IPS-18a (cell line): ENCODE measurements at regions not wholly inside any gene's neighbourhood (a gene's known extent, or its start where the extent isn't known, plus 50 kb on each side); places are given as distances from the start of the nearest gene placed in this dataset.
"Not testable (repeated sequence)": the region's sequence is repeated elsewhere in the genome, so short reads cannot be mapped to it uniquely, and the experiment has no call there.

ENCODE experiments used
- H3K27ac ChIP-seq: one replicate; pipeline ENCODE4 v1.5.1; 2013; ENCODE audit warnings: low read length
- H3K27me3 ChIP-seq: one replicate; pipeline ENCODE4 v1.6.1; 2013; ENCODE audit warnings: mild to moderate bottlenecking, low read length; ENCODE audit not compliant: control insufficient read depth, insufficient read depth
- H3K36me3 ChIP-seq: one replicate; pipeline ENCODE4 v1.6.1; 2013; ENCODE audit warnings: low read depth, low read length; ENCODE audit not compliant: control insufficient read depth
- H3K4me1 ChIP-seq: one replicate; pipeline ENCODE4 v1.6.1; 2013; ENCODE audit warnings: low read depth, low read length; ENCODE audit not compliant: control insufficient read depth
- H3K4me3 ChIP-seq: one replicate; pipeline ENCODE4 v1.5.1; 2013; ENCODE audit warnings: low read length
- H3K9ac ChIP-seq: one replicate; pipeline ENCODE4 v1.6.1; 2013; ENCODE audit warnings: mild to moderate bottlenecking, low read length, moderate library complexity
- H3K9me3 ChIP-seq: one replicate; pipeline ENCODE4 v1.6.1; 2013; ENCODE audit warnings: low read depth, low read length; ENCODE audit not compliant: control insufficient read depth

GRCh38 chr12:75701859-75702258, 190.4 kb upstream of the KRR1 start:
- H3K9me3 ChIP-seq: no peaks in the 10 kb centered on the region
- no peak overlapping the region for H3K4me3 ChIP-seq
- H3K36me3 ChIP-seq: no peaks in the 10 kb centered on the region
- no peaks in the 10 kb centered on the region for H3K27me3 ChIP-seq
- H3K4me1 ChIP-seq: peaks cover 39% of the 10 kb centered on the region
- H3K9ac ChIP-seq: no peak overlapping the region
- H3K27ac ChIP-seq: no peak overlapping the region

GRCh38 chr12:75699728-75700496, 188.5 kb upstream of the KRR1 start:
- no peaks in the 10 kb centered on the region for H3K9me3 ChIP-seq
- no peak overlapping the region for H3K4me3 ChIP-seq
- H3K9ac ChIP-seq: no peak overlapping the region
- no peaks in the 10 kb centered on the region for H3K36me3 ChIP-seq
- H3K27ac ChIP-seq: peak overlapping the region; percentile 58
- H3K4me1 ChIP-seq: peaks cover 23% of the 10 kb centered on the region
- no peaks in the 10 kb centered on the region for H3K27me3 ChIP-seq

- Histone ChIP-seq H3K36me3 (no peaks in the 10 kb centered on the region), H3K27me3 (no peaks in the 10 kb centered on the region), H3K4me1 (peaks cover 16% of the 10 kb centered on the region), H3K27ac (no peak overlapping the region), H3K9ac (no peak overlapping the region), H3K9me3 (no peaks in the 10 kb centered on the region), H3K4me3 (no peak overlapping the region)
These were observed 187.8 kb upstream of the KRR1 start for GRCh38 chr12:75699251-75699650.

- no peaks in the 10 kb centered on the region for H3K27me3 ChIP-seq
- H3K27ac ChIP-seq: no peak overlapping the region
- no peak overlapping the region for H3K9ac ChIP-seq
These were observed 186.6 kb upstream of the KRR1 start for GRCh38 chr12:75698052-75698451.

GRCh38 chr12:75695926-75696325, 184.5 kb upstream of the KRR1 start:
- Histone ChIP-seq H3K9ac (no peak overlapping the region), H3K27me3 (no peaks in the 10 kb centered on the region), H3K27ac (no peak overlapping the region), H3K4me3 (no peak overlapping the region), H3K4me1 (peaks cover 10% of the 10 kb centered on the region), H3K9me3 (no peaks in the 10 kb centered on the region), H3K36me3 (no peaks in the 10 kb centered on the region)

More at GRCh38 chr12:75698052-75698451, 186.6 kb upstream of the KRR1 start:
- H3K4me1 ChIP-seq: peaks cover 13% of the 10 kb centered on the region
- H3K9me3 ChIP-seq: no peaks in the 10 kb centered on the region
- no peaks in the 10 kb centered on the region for H3K36me3 ChIP-seq
- H3K4me3 ChIP-seq: no peak overlapping the region

- no peaks in the 10 kb centered on the region for H3K9me3 ChIP-seq
- H3K4me1 ChIP-seq: peaks cover 4% of the 10 kb centered on the region
- H3K36me3 ChIP-seq: no peaks in the 10 kb centered on the region
- no peak overlapping the region for H3K9ac ChIP-seq
- H3K27ac ChIP-seq: no peak overlapping the region
- H3K4me3 ChIP-seq: no peak overlapping the region
- no peaks in the 10 kb centered on the region for H3K27me3 ChIP-seq
These were observed 183.3 kb upstream of the KRR1 start for GRCh38 chr12:75694534-75695268.

GRCh38 chr12:75692876-75693275, 181.5 kb upstream of the KRR1 start:
- Histone ChIP-seq H3K36me3 (no peaks in the 10 kb centered on the region), H3K27me3 (no peaks in the 10 kb centered on the region)

GRCh38 chr12:75690296-75690955, 179.0 kb upstream of the KRR1 start:
- H3K4me3 ChIP-seq: no peak overlapping the region
- no peaks in the 10 kb centered on the region for H3K27me3 ChIP-seq
- no peak overlapping the region for H3K27ac ChIP-seq
- H3K9me3 ChIP-seq: no peaks in the 10 kb centered on the region
- H3K4me1 ChIP-seq: peaks cover 1% of the 10 kb centered on the region
- H3K9ac ChIP-seq: no peak overlapping the region
- no peaks in the 10 kb centered on the region for H3K36me3 ChIP-seq

More at GRCh38 chr12:75692876-75693275, 181.5 kb upstream of the KRR1 start:
- Histone ChIP-seq H3K4me3 (no peak overlapping the region), H3K4me1 (no peaks in the 10 kb centered on the region), H3K9ac (no peak overlapping the region), H3K9me3 (no peaks in the 10 kb centered on the region), H3K27ac (no peak overlapping the region)

GRCh38 chr12:75686233-75686632, 174.8 kb upstream of the KRR1 start:
- not testable (repeated sequence) for H3K4me3 ChIP-seq, H3K4me1 ChIP-seq, H3K9me3 ChIP-seq, H3K27me3 ChIP-seq, H3K36me3 ChIP-seq, H3K27ac ChIP-seq, H3K9ac ChIP-seq

GRCh38 chr12:75685617-75686225, 174.3 kb upstream of the KRR1 start:
- H3K9me3 ChIP-seq: no peaks in the 10 kb centered on the region
- no peaks in the 10 kb centered on the region for H3K36me3 ChIP-seq
- no peaks in the 10 kb centered on the region for H3K27me3 ChIP-seq
- H3K27ac ChIP-seq: no peak overlapping the region
- H3K4me1 ChIP-seq: peaks cover 5% of the 10 kb centered on the region
- no peak overlapping the region for H3K9ac ChIP-seq
- H3K4me3 ChIP-seq: no peak overlapping the region
